ENCODE measurements at regions not wholly inside any gene's neighbourhood (a gene's known extent, or its start where the extent isn't known, plus 50 kb on each side); places are given as distances from the start of the nearest gene placed in this dataset.

GRCh38 chr17:55584055-55584685, 72.9 kb upstream of the SMIM36 start:
- TF ChIP-seq EZH2 (optimal IDR thresholded peaks at IDR 0.05; ENCODE audit: low read depth, low read length): no peak
- TF ChIP-seq CTCF (IDR thresholded peaks at IDR 0.05; ENCODE audit: low read length): no peak
- no peak for TF ChIP-seq EZH2phosphoT487 (IDR thresholded peaks at IDR 0.05; ENCODE audit: low read length)
